Neuronal stem cell (in vitro differentiated cells): ENCODE measurements at regions not wholly inside any gene's neighbourhood (a gene's known extent, or its start where the extent isn't known, plus 50 kb on each side); places are given as distances from the start of the nearest gene placed in this dataset.

Experiments used
- DNase-seq: peaks from one replicate; pipeline ENCODE4 v3.0.0-alpha.2; 2013; ENCODE audit warnings: low spot score
- H2AFZ ChIP-seq: one replicate; pipeline ENCODE4 v1.6.1; 2013; ENCODE audit warnings: mild to moderate bottlenecking, low read length, inconsistent platforms
- H2AK5ac ChIP-seq: 2 replicates; pipeline ENCODE4 v1.6.1; 2013; ENCODE audit warnings: low read depth, mild to moderate bottlenecking, inconsistent platforms, low read length, moderate library complexity, mixed read lengths
- H2BK120ac ChIP-seq: 2 replicates; pipeline ENCODE4 v1.6.1; 2013; ENCODE audit warnings: low read depth, mild to moderate bottlenecking, inconsistent platforms, low read length, moderate library complexity, mixed read lengths
- H2BK12ac ChIP-seq: one replicate; pipeline ENCODE4 v1.6.1; 2013; ENCODE audit warnings: low read length, inconsistent platforms
- H2BK15ac ChIP-seq: 2 replicates; pipeline ENCODE4 v1.6.1; 2013; ENCODE audit warnings: mild to moderate bottlenecking, low read length, inconsistent platforms, mixed read lengths
- H2BK5ac ChIP-seq: one replicate; pipeline ENCODE4 v1.6.1; 2013; ENCODE audit warnings: inconsistent platforms, mild to moderate bottlenecking, low read length, moderate library complexity
- H3K14ac ChIP-seq: one replicate; pipeline ENCODE4 v1.6.1; 2013; ENCODE audit warnings: low read length, inconsistent platforms
- H3K18ac ChIP-seq: 2 replicates; pipeline ENCODE4 v1.6.1; 2013; ENCODE audit warnings: low read length, inconsistent platforms
- H3K23ac ChIP-seq: 2 replicates; pipeline ENCODE4 v1.6.1; 2013; ENCODE audit warnings: low read depth, mild to moderate bottlenecking, mixed read lengths, low read length, inconsistent platforms; ENCODE audit not compliant: poor library complexity
- H3K27ac ChIP-seq: replicated peaks from 3 replicates; pipeline ENCODE4 v1.5.1; 2013; ENCODE audit warnings: low read length, inconsistent platforms
- H3K27me3 ChIP-seq, 3 experiments: 2 replicates each; pipeline ENCODE4 v1.6.1; 2013; ENCODE audit warnings: low read length in 3 of 3, mild to moderate bottlenecking in 2 of 3, inconsistent platforms in 1 of 3, low read depth in 1 of 3, mixed read lengths in 1 of 3, moderate library complexity in 1 of 3; ENCODE audit not compliant: control insufficient read depth in 3 of 3, insufficient read depth in 3 of 3
- H3K36me3 ChIP-seq, 2 donors: replicated peaks in 1 of 2; 2 replicates each; pipeline ENCODE4 v1.6.1; 2013; ENCODE audit warnings: low read length in 2 of 2; ENCODE audit not compliant: control insufficient read depth in 2 of 2, insufficient read depth in 2 of 2
- H3K4ac ChIP-seq: 2 replicates; pipeline ENCODE4 v1.6.1; 2013; ENCODE audit warnings: inconsistent platforms, mild to moderate bottlenecking, low read length, moderate library complexity
- H3K4me1 ChIP-seq, 2 donors: 1 replicate in 1 of 2; 2 replicates in 1 of 2; pipeline ENCODE4 v1.6.1; 2013; ENCODE audit warnings: low read length in 2 of 2, low read depth in 1 of 2; ENCODE audit not compliant: control insufficient read depth in 2 of 2, insufficient read depth in 1 of 2
- H3K4me2 ChIP-seq: one replicate; pipeline ENCODE4 v1.6.1; 2013; ENCODE audit warnings: mild to moderate bottlenecking, low read length, inconsistent platforms; ENCODE audit not compliant: insufficient read depth, poor library complexity, severe bottlenecking
- H3K4me3 ChIP-seq, 2 donors: 2 replicates each; pipeline ENCODE4 v1.5.1; 2013; ENCODE audit warnings: low read length in 2 of 2, mild to moderate bottlenecking in 2 of 2, inconsistent platforms in 1 of 2, moderate library complexity in 1 of 2
- H3K79me1 ChIP-seq: one replicate; pipeline ENCODE4 v1.6.1; 2013; ENCODE audit warnings: low read depth, mild to moderate bottlenecking, inconsistent platforms, low read length, moderate library complexity
- H3K9ac ChIP-seq: one replicate; pipeline ENCODE4 v1.6.1; 2013; ENCODE audit warnings: mild to moderate bottlenecking, low read depth, low read length, inconsistent platforms; ENCODE audit not compliant: poor library complexity
- H3K9me3 ChIP-seq, 2 donors: replicated peaks in 1 of 2; 2 replicates each; pipeline versions ENCODE3 to v1.6.1; 2013; ENCODE audit warnings: low read length in 2 of 2, mild to moderate bottlenecking in 2 of 2, inconsistent platforms in 1 of 2, low read depth in 1 of 2, mixed read lengths in 1 of 2, moderate library complexity in 1 of 2; ENCODE audit not compliant: control insufficient read depth in 2 of 2, insufficient read depth in 1 of 2
- H4K8ac ChIP-seq: one replicate; pipeline ENCODE4 v1.6.1; 2013; ENCODE audit warnings: low read depth, mild to moderate bottlenecking, inconsistent platforms, low read length, moderate library complexity
- H4K91ac ChIP-seq: one replicate; pipeline ENCODE4 v1.6.1; 2013; ENCODE audit warnings: low read length, low read depth, mild to moderate bottlenecking, inconsistent platforms; ENCODE audit not compliant: poor library complexity
- WGBS, 2 donors: extraction: QIAGEN DNeasy Blood & Tissue Kit; methylation state at CpG; one replicate each; pipeline ENCODE4 v1.1.7; 2013; ENCODE audit warnings: missing lambda C conversion rate in 2 of 2, mixed read lengths in 1 of 2; ENCODE audit not compliant: insufficient read length in 2 of 2, insufficient replicate concordance in 1 of 2; ENCODE audit errors: extremely low coverage in 2 of 2; 5-methylcytosine and 5-hydroxymethylcytosine counted together

DNA sequence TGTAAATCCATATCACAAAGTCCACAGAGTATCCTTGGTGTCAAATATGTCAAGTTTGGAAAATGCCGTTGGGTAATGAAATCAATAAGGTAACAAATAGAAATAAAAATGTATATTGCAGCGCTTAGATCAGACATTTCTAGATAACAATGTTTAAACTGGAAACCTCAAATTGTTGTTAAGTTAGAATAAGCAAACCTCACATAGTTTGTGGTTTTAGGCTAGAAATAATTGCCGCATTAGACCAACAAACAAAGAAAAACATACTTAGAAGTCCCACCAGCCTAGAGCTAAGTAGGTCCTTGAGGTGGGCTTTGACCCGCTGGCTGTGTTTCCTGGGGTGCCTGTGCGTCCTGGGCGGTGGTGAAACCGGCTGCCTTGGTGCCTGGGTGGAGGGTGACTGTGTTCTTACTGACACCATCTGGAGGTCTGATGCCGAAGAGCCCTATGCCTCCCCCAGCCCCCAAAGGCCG lies 71.4 kb downstream of the DACT2 start:
- Histone ChIP-seq H4K8ac (no peak overlapping the region), H3K27me3 (no peaks in the 10 kb centered on the region), H3K4me3 (no peak overlapping the region), H3K23ac (no peak overlapping the region), H2AFZ (no peak overlapping the region), H2BK12ac (no peak overlapping the region), H3K79me1 (no peaks in the 10 kb centered on the region), H2AK5ac (no peak overlapping the region), H3K14ac (no peak overlapping the region), H3K9me3 (no peaks in the 10 kb centered on the region), H3K4ac (no peak overlapping the region), H3K9ac (no peak overlapping the region), H3K27ac (no peak overlapping the region), H2BK15ac (no peak overlapping the region), H3K18ac (no peak overlapping the region), H3K36me3 (no peaks in the 10 kb centered on the region), H2BK5ac (no peak overlapping the region), H3K4me2 (no peak overlapping the region), H3K4me1 (peaks cover 2 to 19% of the 10 kb centered on the region in 2 donors), H4K91ac (no peak overlapping the region), H2BK120ac (no peak overlapping the region)
- WGBS, 2 donors: no CpG with 5 or more reads among the region's 9 CpGs
- no peak for DNase-seq

DNA sequence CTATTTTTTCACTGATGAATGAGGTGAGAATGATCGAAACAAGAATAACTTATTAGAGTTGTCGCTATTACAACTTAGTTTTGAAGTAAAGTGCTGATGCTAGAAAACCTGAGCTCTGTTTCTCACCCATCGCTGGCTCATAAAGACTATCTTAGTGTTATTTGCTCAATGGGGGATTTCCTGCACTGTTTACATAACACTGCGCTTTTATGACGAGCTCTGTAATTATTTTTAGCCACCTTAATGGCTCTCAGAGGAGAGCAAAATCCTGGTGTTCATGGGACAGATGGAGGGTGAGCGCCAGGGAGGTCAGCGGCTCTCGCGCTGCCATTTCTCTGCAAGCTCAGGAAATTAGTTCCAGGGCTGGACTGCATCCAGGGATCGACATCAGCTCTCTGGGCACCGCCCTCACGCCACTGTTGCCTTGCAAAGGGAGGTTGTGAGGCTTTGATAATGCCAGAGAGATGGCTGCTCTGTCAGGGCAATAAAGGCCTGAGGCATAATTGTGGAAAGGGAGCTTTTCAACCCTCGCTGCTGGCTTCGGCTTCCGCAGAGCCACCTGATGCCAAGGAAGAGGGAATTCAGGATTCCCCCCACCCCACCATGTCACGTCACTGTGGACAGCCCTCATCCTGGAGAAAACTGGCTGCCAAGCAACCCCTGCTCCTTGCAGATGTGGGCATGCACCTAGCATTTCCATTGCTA lies 72.0 kb downstream of the DACT2 start:
- H3K18ac ChIP-seq: peak overlapping the region; percentile 65
- H3K9ac ChIP-seq: no peak overlapping the region
- H3K36me3 ChIP-seq: no peaks in the 10 kb centered on the region
- H3K23ac ChIP-seq: peak overlapping the region; percentile 20
- H4K91ac ChIP-seq: no peak overlapping the region
- H2AK5ac ChIP-seq: no peak overlapping the region
- DNase-seq: no peak
- no CpG with 5 or more reads among the region's 16 CpGs for WGBS, 2 donors
- H2BK120ac ChIP-seq: no peak overlapping the region
- no peak overlapping the region for H3K14ac ChIP-seq
- no peaks in the 10 kb centered on the region for H3K27me3 ChIP-seq
- no peaks in the 10 kb centered on the region for H3K9me3 ChIP-seq
- H2BK15ac ChIP-seq: no peak overlapping the region
- H3K4ac ChIP-seq: no peak overlapping the region
- no peak overlapping the region for H2AFZ ChIP-seq
- H3K27ac ChIP-seq: no peak overlapping the region
- H2BK5ac ChIP-seq: no peak overlapping the region
- H4K8ac ChIP-seq: no peak overlapping the region
- H3K4me3 ChIP-seq: no peak overlapping the region
- no peak overlapping the region for H2BK12ac ChIP-seq
- H3K4me1 ChIP-seq: peaks cover 2 to 24% of the 10 kb centered on the region in 2 donors
- H3K4me2 ChIP-seq: no peak overlapping the region
- H3K79me1 ChIP-seq: no peaks in the 10 kb centered on the region

DNA sequence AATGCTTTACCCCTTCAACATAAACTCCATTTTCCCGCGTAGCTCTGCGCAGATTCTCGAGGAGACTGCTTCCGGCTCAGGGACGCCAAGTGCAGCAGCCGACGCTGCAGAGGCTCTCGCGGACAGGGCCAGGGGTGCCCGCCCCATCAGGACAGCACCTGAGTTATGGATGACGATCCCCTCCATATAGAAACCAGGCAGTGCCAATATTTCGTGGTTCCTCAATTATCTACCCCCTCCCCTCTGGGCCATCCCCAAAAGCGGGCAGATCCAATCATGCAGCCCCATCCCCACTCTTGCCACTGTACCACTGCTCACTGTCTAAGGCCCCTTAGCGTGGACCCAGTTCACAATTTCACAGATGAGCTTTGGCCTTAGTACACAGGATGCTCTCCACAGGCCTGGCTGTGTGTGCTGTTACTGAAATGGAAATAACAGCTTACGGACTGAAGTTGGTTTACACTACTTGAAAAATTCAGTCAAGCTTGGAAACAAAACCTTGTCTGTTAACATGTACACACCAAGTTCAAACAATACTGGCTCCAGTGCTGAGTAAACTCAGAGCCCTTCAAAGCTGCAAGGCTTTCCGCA lies 74.5 kb downstream of the DACT2 start:
- WGBS, 2 donors: no CpG with 5 or more reads among the region's 17 CpGs
- H3K14ac ChIP-seq: peak overlapping the region; percentile 47

DNA sequence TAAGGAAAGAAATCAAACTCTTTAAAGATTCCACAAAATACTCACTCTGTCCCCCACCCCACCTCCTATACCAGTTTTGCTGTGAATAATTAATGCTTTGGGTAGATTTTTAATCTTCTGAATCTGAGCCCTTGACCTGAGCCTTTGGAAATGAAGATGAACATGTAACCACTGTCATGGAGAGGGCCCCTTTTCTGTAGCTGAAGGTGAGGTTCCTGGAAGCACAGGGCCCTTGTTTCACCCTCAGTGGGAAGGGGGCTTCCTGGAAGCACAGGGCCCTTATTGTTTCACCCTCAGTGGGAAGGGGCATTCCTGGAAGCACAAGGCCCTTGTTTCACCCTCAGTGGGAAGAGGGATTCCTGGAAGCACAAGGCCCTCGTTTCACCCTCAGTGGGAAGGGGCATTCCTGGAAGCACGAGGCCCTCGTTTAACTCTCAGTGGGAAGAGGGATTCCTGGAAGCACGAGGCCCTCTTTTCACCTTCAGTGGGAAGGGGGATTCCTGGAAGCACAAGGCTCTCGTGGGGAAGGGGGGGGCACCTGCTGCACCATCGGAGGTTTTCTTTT lies 75.7 kb downstream of the DACT2 start:
- no peak overlapping the region for H3K18ac ChIP-seq
- H2BK120ac ChIP-seq: no peak overlapping the region
- no peak overlapping the region for H2BK5ac ChIP-seq
- H2BK15ac ChIP-seq: no peak overlapping the region
- no peak overlapping the region for H3K4me3 ChIP-seq
- H3K9me3 ChIP-seq: no peaks in the 10 kb centered on the region
- no peak overlapping the region for H2AK5ac ChIP-seq
- no peak overlapping the region for H4K91ac ChIP-seq
- no peak overlapping the region for H3K4ac ChIP-seq
- no peak overlapping the region for H3K9ac ChIP-seq
- H2AFZ ChIP-seq: peak overlapping the region; percentile 82
- no peak overlapping the region for H3K23ac ChIP-seq
- H3K27ac ChIP-seq: no peak overlapping the region
- DNase-seq: no peak
- no peaks in the 10 kb centered on the region for H3K36me3 ChIP-seq
- WGBS, 2 donors: no CpG with 5 or more reads among the region's 6 CpGs
- no peaks in the 10 kb centered on the region for H3K27me3 ChIP-seq
- peaks cover 5 to 34% of the 10 kb centered on the region in 2 donors for H3K4me1 ChIP-seq
- no peak overlapping the region for H3K14ac ChIP-seq
- H2BK12ac ChIP-seq: no peak overlapping the region
- H3K79me1 ChIP-seq: no peaks in the 10 kb centered on the region
- no peak overlapping the region for H3K4me2 ChIP-seq
- no peak overlapping the region for H4K8ac ChIP-seq

More for the DNA sequence above, 74.5 kb downstream of the DACT2 start:
- Histone ChIP-seq H3K18ac (no peak overlapping the region), H3K4ac (no peak overlapping the region), H3K9me3 (no peaks in the 10 kb centered on the region), H4K91ac (no peak overlapping the region), H3K36me3 (no peaks in the 10 kb centered on the region), H2BK120ac (no peak overlapping the region), H4K8ac (no peak overlapping the region), H3K4me2 (no peak overlapping the region), H2AFZ (no peak overlapping the region), H2BK15ac (no peak overlapping the region), H3K9ac (no peak overlapping the region), H3K23ac (peak overlapping the region; percentile 35), H2BK5ac (no peak overlapping the region), H3K4me3 (no peak overlapping the region), H3K27me3 (no peaks in the 10 kb centered on the region), H2AK5ac (no peak overlapping the region), H3K4me1 (peaks cover 2 to 29% of the 10 kb centered on the region in 2 donors), H3K79me1 (no peaks in the 10 kb centered on the region), H2BK12ac (no peak overlapping the region), H3K27ac (no peak overlapping the region)
- no peak for DNase-seq
